Suprapubic skin (tissue), 4 donors: ENCODE measurements at regions not wholly inside any gene's neighbourhood (a gene's known extent, or its start where the extent isn't known, plus 50 kb on each side); places are given as distances from the start of the nearest gene placed in this dataset.

Source experiments
- CTCF ChIP-seq, 2 donors: fragments of 200-600 bp in 1 of 2; fragments of 450-650 bp in 1 of 2; sonication (generic) in 1 of 2; IDR thresholded peaks; one replicate each; pipeline ENCODE4 v1.5.1; 2016 to 2019; ENCODE audit warnings: antibody characterized with exemption in 2 of 2, mild to moderate bottlenecking in 1 of 2, moderate library complexity in 1 of 2
- EP300 ChIP-seq: sonication (generic); formaldehyde crosslinking; IDR thresholded peaks from one replicate; pipeline ENCODE4 v1.6.1; 2017; ENCODE audit warnings: antibody characterized with exemption
- POLR2AphosphoS5 ChIP-seq, 3 donors: sonication (generic); formaldehyde crosslinking; IDR thresholded peaks; one replicate each; pipeline ENCODE4 v1.6.1; 2017; ENCODE audit warnings: antibody characterized with exemption in 3 of 3

GRCh38 chr22:49195636-49196035 is 632.0 kb downstream of the BRD1 start:
- TF ChIP-seq CTCF (IDR thresholded peaks at IDR 0.05) (no peak), EP300 (no peak), POLR2AphosphoS5 (IDR thresholded peaks at IDR 0.05) (no peak)
